ENCODE measurements at regions not wholly inside any gene's neighbourhood (a gene's known extent, or its start where the extent isn't known, plus 50 kb on each side); places are given as distances from the start of the nearest gene placed in this dataset.

- Mint-ChIP-seq H3K27me3 (ENCODE audit: insufficient read depth, low read depth, poor library complexity) (no peaks in the 10 kb centered on the region), H3K36me3 (ENCODE audit: low read depth) (no peaks in the 10 kb centered on the region), H3K4me1 (peaks cover 12% of the 10 kb centered on the region), H3K27ac (no peak overlapping the region), H3K9me3 (no peaks in the 10 kb centered on the region; the same call in 2 of the 3 replicates), H3K4me3 (no peak overlapping the region)
- DNase-seq (ENCODE audit: low spot score), result peak; percentile 6
- TF ChIP-seq CTCF (conservative IDR thresholded peaks at IDR 0.05; ENCODE audit: low read depth in 2 of 2) (no peak), EZH2 (IDR thresholded peaks at IDR 0.05; ENCODE audit: low read depth, unreplicated experiment) (no peak), EZH2phosphoT487 (IDR thresholded peaks at IDR 0.05; ENCODE audit: unreplicated experiment) (no peak), ZNF331 (CRISPR knock-in tag; IDR thresholded peaks at IDR 0.05; ENCODE audit: low read depth) (no peak), NANOG (IDR thresholded peaks at IDR 0.05; ENCODE audit: borderline replicate concordance) (no peak), POLR2AphosphoS5 (IDR thresholded peaks at IDR 0.05; ENCODE audit: low read depth) (no peak), JUNB (IDR thresholded peaks at IDR 0.05; ENCODE audit: unreplicated experiment) (no peak), STAT1 (IDR thresholded peaks at IDR 0.05; ENCODE audit: unreplicated experiment) (no peak)
- peak; percentile 48; the same call in 2 of the 3 replicates for ATAC-seq
- no peaks in the 10 kb centered on the region for H4K20me1 ChIP-seq (replicated peaks; ENCODE audit: insufficient read depth)
- H3K4me1 ChIP-seq (ENCODE audit: insufficient read depth), result no peaks in the 10 kb centered on the region
- no peaks in the 10 kb centered on the region for H3K79me2 ChIP-seq (replicated peaks; ENCODE audit: insufficient read depth)
- no peak overlapping the region for H3K4me3 ChIP-seq
- peak overlapping the region; percentile 47; the same call in 1 of the 2 replicates for H2AFZ ChIP-seq
- H3K27me3 ChIP-seq (ENCODE audit: insufficient read depth), result no peaks in the 10 kb centered on the region
- no peaks in the 10 kb centered on the region for H3K36me3 ChIP-seq (ENCODE audit: insufficient read depth)
- no peak overlapping the region for H3K27ac ChIP-seq (ENCODE audit: low read depth)
- H3K4me2 ChIP-seq, result no peak overlapping the region
- no peaks in the 10 kb centered on the region for H3K9me2 ChIP-seq (ENCODE audit: insufficient read depth)
- no peaks in the 10 kb centered on the region for H3F3A ChIP-seq (replicated peaks; ENCODE audit: low read depth)
Measured at GRCh38 chrX:30008031-30008430, 207.3 kb upstream of the MAGEB2 start.

GRCh38 chrX:30010471-30010870 is 204.9 kb upstream of the MAGEB2 start:
- H3K4me1 ChIP-seq (ENCODE audit: insufficient read depth), result no peaks in the 10 kb centered on the region

GRCh38 chrX:30015440-30015839 is 199.9 kb upstream of the MAGEB2 start:
- Histone ChIP-seq H3K27me3 (ENCODE audit: insufficient read depth) (no peaks in the 10 kb centered on the region), H3K79me2 (replicated peaks; ENCODE audit: insufficient read depth) (no peaks in the 10 kb centered on the region), H3K4me3 (no peak overlapping the region), H3K4me2 (no peak overlapping the region), H3K4me1 (ENCODE audit: insufficient read depth) (no peaks in the 10 kb centered on the region), H3K9me2 (ENCODE audit: insufficient read depth) (no peaks in the 10 kb centered on the region), H4K20me1 (replicated peaks; ENCODE audit: insufficient read depth) (no peaks in the 10 kb centered on the region), H3K36me3 (ENCODE audit: insufficient read depth) (no peaks in the 10 kb centered on the region), H3K27ac (ENCODE audit: low read depth) (no peak overlapping the region), H3F3A (replicated peaks; ENCODE audit: low read depth) (no peaks in the 10 kb centered on the region), H2AFZ (no peak overlapping the region)
- no peak overlapping the region for H3K4me3 Mint-ChIP-seq
- peaks cover under 1% of the 10 kb centered on the region; the same call in 1 of the 3 replicates for H3K9me3 Mint-ChIP-seq
- no peak overlapping the region for H3K27ac Mint-ChIP-seq
- DNase-seq (ENCODE audit: low spot score) (no peak), ATAC-seq (no peak)
- no peaks in the 10 kb centered on the region for H3K27me3 Mint-ChIP-seq (ENCODE audit: insufficient read depth, low read depth, poor library complexity)
- no peaks in the 10 kb centered on the region for H3K4me1 Mint-ChIP-seq
- no peaks in the 10 kb centered on the region for H3K36me3 Mint-ChIP-seq (ENCODE audit: low read depth)
- TF ChIP-seq ZNF114 (CRISPR knock-in tag; IDR thresholded peaks at IDR 0.05), result no peak
- TF ChIP-seq EZH2 (IDR thresholded peaks at IDR 0.05; ENCODE audit: low read depth, unreplicated experiment), result no peak
- no peak for TF ChIP-seq EZH2phosphoT487 (IDR thresholded peaks at IDR 0.05; ENCODE audit: unreplicated experiment)

More at GRCh38 chrX:30010471-30010870, 204.9 kb upstream of the MAGEB2 start:
- Histone ChIP-seq H4K20me1 (replicated peaks; ENCODE audit: insufficient read depth) (no peaks in the 10 kb centered on the region), H3K27me3 (ENCODE audit: insufficient read depth) (no peaks in the 10 kb centered on the region), H2AFZ (no peak overlapping the region), H3K4me3 (no peak overlapping the region), H3K27ac (ENCODE audit: low read depth) (no peak overlapping the region), H3K9me2 (ENCODE audit: insufficient read depth) (no peaks in the 10 kb centered on the region), H3K4me2 (no peak overlapping the region), H3K36me3 (ENCODE audit: insufficient read depth) (no peaks in the 10 kb centered on the region), H3F3A (replicated peaks; ENCODE audit: low read depth) (no peaks in the 10 kb centered on the region), H3K79me2 (replicated peaks; ENCODE audit: insufficient read depth) (no peaks in the 10 kb centered on the region)
- no peak overlapping the region for H3K4me3 Mint-ChIP-seq
- H3K36me3 Mint-ChIP-seq (ENCODE audit: low read depth), result no peaks in the 10 kb centered on the region
- TF ChIP-seq EZH2 (IDR thresholded peaks at IDR 0.05; ENCODE audit: low read depth, unreplicated experiment) (no peak), ZNF331 (CRISPR knock-in tag; IDR thresholded peaks at IDR 0.05; ENCODE audit: low read depth) (no peak), EZH2phosphoT487 (IDR thresholded peaks at IDR 0.05; ENCODE audit: unreplicated experiment) (no peak), CREB1 (CRISPR knock-in tag; IDR thresholded peaks at IDR 0.05; ENCODE audit: low read depth) (no peak), POLR2AphosphoS5 (IDR thresholded peaks at IDR 0.05; ENCODE audit: low read depth) (no peak)
- no peaks in the 10 kb centered on the region; the same call in 2 of the 3 replicates for H3K9me3 Mint-ChIP-seq
- H3K27me3 Mint-ChIP-seq (ENCODE audit: insufficient read depth, low read depth, poor library complexity), result no peaks in the 10 kb centered on the region
- H3K27ac Mint-ChIP-seq, result no peak overlapping the region
- no peak for ATAC-seq
- H3K4me1 Mint-ChIP-seq, result peaks cover 12% of the 10 kb centered on the region
- DNase-seq (ENCODE audit: low spot score), result no peak

All from GM23338 (cell line).